ENCODE measurements at regions not wholly inside any gene's neighbourhood (a gene's known extent, or its start where the extent isn't known, plus 50 kb on each side); places are given as distances from the start of the nearest gene placed in this dataset.

DNA sequence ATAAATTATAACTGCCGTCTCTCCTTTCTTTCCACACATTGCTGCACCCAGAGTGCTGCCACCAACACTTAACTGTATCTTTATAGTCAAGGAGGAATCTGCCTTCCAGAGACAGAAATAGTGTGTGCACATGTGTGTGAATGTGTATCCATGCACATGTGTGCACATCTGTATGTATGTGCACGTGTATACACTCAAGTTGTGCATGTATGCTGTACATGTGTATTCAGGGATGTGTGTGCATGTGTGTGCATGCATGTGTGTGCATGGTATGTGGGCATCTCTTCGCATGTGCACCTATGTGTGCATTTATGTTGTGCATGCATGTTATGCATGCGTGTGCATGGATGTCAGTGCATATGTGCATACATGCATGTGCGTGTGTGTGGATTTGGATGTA, 253.3 kb downstream of the KLF6 start:
- ATAC-seq (ENCODE audit: low read depth in 2 of 2) (no peak), DNase-seq (no peak)
- Mint-ChIP-seq H3K27me3 (no peaks in the 10 kb centered on the region), H3K27ac (peak overlapping the region in 1 of 6 donors; percentile 20), H3K4me3 (no peak overlapping the region), H3K9me3 (peaks cover 0 to 1% (median 0%) of the 10 kb centered on the region in 7 donors), H3K36me3 (no peaks in the 10 kb centered on the region), H3K4me1 (peaks cover 0 to 4% (median 0%) of the 10 kb centered on the region in 3 donors)

DNA sequence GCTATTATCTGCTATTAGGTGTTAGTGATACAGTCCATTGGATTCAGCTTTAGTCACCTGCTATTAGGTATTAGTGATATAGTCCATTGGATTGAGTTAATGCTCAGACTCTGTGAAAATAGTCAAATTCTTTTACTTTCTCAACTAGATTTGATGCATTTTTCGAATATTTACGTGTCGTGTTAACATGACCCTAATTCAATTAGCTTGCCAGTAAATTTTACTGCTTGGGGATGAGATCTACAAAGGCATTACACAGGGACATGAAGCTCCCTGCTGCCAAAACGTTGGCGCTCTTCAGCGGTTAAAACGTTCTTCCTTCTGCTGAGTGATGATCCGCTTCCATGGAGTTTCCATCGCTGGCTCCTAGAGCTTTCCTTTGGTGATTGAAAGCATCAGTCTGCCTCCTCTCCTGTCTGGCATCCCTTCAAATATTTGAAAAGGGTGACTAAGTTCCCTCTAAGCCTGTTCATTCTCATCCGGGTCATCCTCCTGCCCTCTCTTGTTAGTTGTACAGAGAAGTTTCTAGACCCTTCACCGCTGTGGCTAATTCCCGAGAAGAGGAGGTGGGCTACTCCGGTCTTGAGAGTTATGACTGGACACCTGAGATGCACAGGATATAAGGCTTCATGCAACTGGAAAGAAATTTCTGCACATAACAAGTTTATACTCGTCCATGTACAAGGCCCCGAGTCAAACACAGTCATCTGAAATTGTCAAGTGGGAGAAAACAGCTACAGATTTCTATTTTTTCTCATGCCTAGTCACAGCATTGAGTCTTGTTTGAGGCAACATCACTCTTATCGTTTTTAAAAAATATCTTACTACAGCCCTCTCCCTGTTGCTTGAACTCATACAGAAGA, 254.0 kb downstream of the KLF6 start:
- H3K27ac Mint-ChIP-seq: peak overlapping the region in 1 of 6 donors; percentile 52
- peaks cover 0 to 4% (median 0%) of the 10 kb centered on the region in 3 donors for H3K4me1 Mint-ChIP-seq
- peaks cover 0 to 1% (median 0%) of the 10 kb centered on the region in 7 donors for H3K9me3 Mint-ChIP-seq

DNA sequence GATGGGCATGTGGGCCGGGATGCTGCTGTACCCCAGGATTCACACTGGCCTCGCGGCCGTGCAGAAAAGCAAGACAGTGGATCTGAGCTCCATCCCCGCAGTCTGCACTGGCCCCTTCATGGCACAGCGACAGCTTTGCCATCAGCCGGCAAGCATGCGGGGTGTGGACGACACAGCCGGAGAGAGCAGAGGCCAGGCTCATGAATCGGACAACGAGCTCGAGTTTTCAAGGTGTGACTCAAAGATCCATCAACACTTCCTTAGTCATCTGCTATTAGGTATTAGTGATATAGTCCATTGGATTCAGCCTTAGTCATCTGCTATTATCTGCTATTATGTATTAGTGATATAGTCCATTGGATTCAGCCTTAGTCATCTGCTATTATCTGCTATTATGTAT, 254.7 kb downstream of the KLF6 start:
- Mint-ChIP-seq H3K9me3 (peaks cover 0 to 1% (median 0%) of the 10 kb centered on the region in 7 donors), H3K36me3 (no peaks in the 10 kb centered on the region), H3K27me3 (no peaks in the 10 kb centered on the region), H3K4me1 (peaks cover 0 to 4% (median 0%) of the 10 kb centered on the region in 3 donors), H3K4me3 (no peak overlapping the region), H3K27ac (peak overlapping the region in 1 of 6 donors; percentile 32)
- no peak for DNase-seq
- no peak for ATAC-seq (ENCODE audit: low read depth in 2 of 2)

More for the DNA sequence above, 254.0 kb downstream of the KLF6 start:
- H3K36me3 Mint-ChIP-seq: no peaks in the 10 kb centered on the region
- no peak for DNase-seq
- H3K4me3 Mint-ChIP-seq: no peak overlapping the region
- no peaks in the 10 kb centered on the region for H3K27me3 Mint-ChIP-seq
- no peak for ATAC-seq (ENCODE audit: low read depth in 2 of 2)

DNA sequence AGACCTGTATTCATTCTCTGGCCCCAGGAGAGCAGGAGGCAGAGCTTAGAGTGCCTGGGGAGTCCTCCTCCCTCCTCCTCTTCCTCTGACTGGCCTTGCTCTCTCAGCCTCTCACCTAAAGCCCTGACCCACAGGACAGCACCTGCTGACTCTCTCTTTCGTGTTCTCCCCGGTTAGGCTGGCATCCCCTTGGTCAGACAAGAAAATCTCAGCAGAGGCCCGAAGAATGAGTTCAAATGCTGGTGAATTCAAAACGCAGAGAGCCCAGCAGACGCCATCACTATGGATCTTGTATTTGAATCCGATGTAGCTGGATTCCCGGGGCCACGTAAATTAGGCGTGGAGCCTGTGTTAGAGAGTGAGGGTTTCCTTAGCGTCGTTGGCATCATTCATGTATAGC, 255.3 kb downstream of the KLF6 start:
- H3K4me1 Mint-ChIP-seq: peaks cover 0 to 4% (median 0%) of the 10 kb centered on the region in 3 donors
- ATAC-seq (ENCODE audit: low read depth in 2 of 2) (no peak), DNase-seq (no peak)
- H3K4me3 Mint-ChIP-seq: no peak overlapping the region
- no peaks in the 10 kb centered on the region for H3K36me3 Mint-ChIP-seq
- H3K27ac Mint-ChIP-seq: peak overlapping the region in 2 of 6 donors; percentile 40 to 61
- H3K27me3 Mint-ChIP-seq: peaks cover 0 to 2% (median 0%) of the 10 kb centered on the region in 3 donors
- peaks cover 0 to 1% (median 0%) of the 10 kb centered on the region in 7 donors for H3K9me3 Mint-ChIP-seq

DNA sequence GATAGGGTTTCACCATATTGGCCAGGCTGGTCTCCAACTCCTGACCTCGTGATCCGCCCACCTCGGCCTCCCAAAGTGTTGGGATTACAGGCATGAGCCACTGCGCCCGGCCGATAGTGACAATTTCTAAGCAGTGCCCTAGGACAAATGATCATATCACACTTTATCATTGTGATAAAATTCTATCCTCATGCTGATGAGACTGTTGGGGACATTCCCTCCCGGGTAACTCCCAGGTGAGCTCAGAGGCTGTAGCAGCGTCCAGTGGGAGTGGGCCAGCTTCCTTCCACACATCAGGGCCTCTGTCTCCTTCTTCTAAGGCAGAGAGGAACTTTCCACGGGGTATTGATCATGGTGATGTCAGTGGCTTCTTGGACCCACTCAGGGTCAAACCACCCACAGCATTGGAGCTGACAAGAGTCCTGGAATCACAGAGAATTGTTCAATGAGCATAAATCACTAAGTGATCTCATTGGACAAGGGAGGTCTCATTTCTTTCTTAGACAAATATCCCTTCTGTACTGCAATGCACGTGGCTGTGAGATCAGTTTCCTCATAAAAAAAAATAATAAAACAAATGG, 256.1 kb downstream of the KLF6 start:
- H3K27me3 Mint-ChIP-seq: peaks cover 0 to 6% (median 0%) of the 10 kb centered on the region in 3 donors
- DNase-seq: no peak
- ATAC-seq (ENCODE audit: low read depth in 2 of 2): no peak
- peaks cover 0 to 1% (median 0%) of the 10 kb centered on the region in 7 donors for H3K9me3 Mint-ChIP-seq
- no peak overlapping the region for H3K4me3 Mint-ChIP-seq
- H3K4me1 Mint-ChIP-seq: peaks cover 0 to 3% (median 0%) of the 10 kb centered on the region in 3 donors
- no peaks in the 10 kb centered on the region for H3K36me3 Mint-ChIP-seq
- H3K27ac Mint-ChIP-seq: no peak overlapping the region

DNA sequence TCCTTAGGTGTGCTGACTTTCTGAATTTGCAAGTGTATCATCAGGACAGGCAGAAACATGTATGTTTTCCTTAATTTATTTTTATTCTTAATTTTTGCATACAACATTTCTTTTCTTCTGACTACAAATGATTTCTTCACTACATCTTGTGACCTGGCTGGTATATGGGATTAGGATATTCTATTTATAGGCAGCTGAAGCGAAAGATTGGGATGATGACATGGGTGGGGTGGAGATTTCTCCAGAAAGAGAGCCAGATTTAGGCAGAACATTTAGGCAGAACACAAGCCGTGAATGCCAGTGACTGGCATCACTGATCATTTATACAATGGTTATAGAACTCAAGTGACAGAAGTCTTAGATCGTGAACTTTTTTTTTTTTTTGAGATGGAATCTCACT, 256.7 kb downstream of the KLF6 start:
- H3K9me3 Mint-ChIP-seq: peaks cover 0 to 1% (median 0%) of the 10 kb centered on the region in 7 donors
- DNase-seq (no peak), ATAC-seq (ENCODE audit: low read depth in 2 of 2) (no peak)
- no peak overlapping the region for H3K4me3 Mint-ChIP-seq
- H3K27me3 Mint-ChIP-seq: peaks cover 0 to 6% (median 0%) of the 10 kb centered on the region in 3 donors
- no peaks in the 10 kb centered on the region for H3K4me1 Mint-ChIP-seq
- no peaks in the 10 kb centered on the region for H3K36me3 Mint-ChIP-seq
- H3K27ac Mint-ChIP-seq: peak overlapping the region in 1 of 6 donors; percentile 12

DNA sequence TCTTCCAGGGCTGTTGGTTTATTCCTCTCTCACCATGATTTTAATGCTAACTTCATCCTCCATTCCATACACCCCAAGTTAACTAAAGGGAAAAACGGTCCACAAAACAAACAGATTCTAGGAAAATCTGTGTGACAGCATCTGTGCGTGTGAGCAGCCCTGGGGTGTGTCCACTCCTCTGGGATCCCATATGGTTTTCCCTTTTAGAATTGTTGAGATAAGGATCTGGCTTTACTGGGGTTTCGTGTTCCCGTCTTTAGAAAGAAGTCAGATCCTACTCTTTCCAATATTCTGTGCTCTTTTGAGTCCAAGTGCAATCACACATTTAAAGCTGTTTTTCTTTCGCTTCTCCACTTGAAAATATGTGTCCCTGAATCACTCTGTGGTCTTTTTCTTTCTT, 257.1 kb downstream of the KLF6 start:
- H3K4me1 Mint-ChIP-seq: no peaks in the 10 kb centered on the region
- H3K4me3 Mint-ChIP-seq: no peak overlapping the region
- no peaks in the 10 kb centered on the region for H3K36me3 Mint-ChIP-seq
- peaks cover 0 to 1% (median 0%) of the 10 kb centered on the region in 7 donors for H3K9me3 Mint-ChIP-seq
- H3K27me3 Mint-ChIP-seq: peaks cover 0 to 6% (median 0%) of the 10 kb centered on the region in 3 donors
- DNase-seq (no peak), ATAC-seq (ENCODE audit: low read depth in 2 of 2) (no peak)
- no peak overlapping the region for H3K27ac Mint-ChIP-seq

DNA sequence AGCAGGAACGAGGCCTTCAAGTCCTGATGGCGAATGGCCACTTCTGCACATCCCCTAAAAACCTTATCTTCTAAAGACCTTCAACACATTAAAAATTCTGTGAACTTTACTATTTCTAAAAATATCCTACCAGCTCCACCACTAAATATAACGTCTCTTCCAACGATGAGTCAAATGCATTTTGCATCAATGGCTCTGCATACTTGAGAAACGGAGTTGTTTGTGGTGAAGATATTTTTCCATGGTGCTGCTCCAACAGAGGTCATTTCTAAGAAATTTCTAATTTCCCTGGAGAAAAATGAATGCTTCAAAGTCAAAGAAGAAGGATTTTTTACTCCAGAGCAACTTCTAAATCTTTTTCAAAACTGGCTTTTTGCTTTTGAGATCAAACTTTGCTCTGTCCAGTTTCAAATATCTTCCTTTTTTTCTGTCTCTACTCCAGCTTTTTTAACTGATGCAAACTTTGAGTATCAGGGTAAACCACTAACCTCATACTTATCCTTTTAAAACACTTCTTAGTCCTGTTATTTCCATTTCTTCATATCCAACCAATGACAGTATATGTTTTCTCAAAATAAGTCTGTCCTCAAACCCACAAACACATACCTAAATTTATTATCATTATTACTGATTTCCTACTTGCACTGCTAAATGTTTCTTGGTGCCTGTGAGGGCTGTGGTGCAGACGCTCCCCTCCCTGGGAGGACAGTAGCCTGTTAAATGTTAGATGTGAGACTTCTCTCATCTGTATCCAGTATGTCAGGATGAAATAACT, 258.1 kb downstream of the KLF6 start:
- no peaks in the 10 kb centered on the region for H3K4me1 Mint-ChIP-seq
- no peak for ATAC-seq (ENCODE audit: low read depth in 2 of 2)
- no peaks in the 10 kb centered on the region for H3K9me3 Mint-ChIP-seq
- no peak for DNase-seq
- no peaks in the 10 kb centered on the region for H3K36me3 Mint-ChIP-seq
- H3K27me3 Mint-ChIP-seq: peaks cover 0 to 6% (median 0%) of the 10 kb centered on the region in 3 donors
- H3K4me3 Mint-ChIP-seq: peak overlapping the region in 1 of 8 donors; percentile 1
- H3K27ac Mint-ChIP-seq: no peak overlapping the region

DNA sequence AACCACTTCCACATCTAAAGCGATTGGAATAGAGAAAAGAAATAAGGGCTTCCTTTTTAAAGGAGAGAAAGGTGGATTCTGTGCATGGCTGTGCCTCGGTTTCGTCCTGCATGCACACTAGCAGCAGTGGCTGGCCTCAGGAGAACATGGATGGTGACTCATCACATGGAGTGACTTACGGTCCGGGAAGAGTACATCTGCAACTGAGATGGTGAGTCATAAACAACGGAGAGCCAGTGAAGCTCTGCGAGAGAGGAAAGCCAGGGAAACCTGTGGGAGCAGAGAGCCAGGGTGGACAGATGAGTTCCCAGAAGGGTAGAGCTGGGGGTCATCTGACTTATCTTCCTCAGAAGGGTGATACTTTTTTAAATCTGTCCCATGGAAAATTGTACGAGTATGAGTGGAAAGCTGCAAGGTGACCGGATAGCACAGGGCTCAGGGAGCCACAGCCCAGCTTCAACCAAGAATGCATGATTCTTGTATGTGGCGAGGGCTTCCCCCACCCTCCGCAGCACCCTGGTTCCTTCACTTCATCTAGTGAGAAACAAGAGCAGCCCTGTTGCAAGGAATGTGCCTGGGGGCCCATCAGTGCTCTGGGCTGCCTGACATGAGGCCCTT, 259.1 kb downstream of the KLF6 start:
- peaks cover 0 to 6% (median 0%) of the 10 kb centered on the region in 3 donors for H3K27me3 Mint-ChIP-seq
- no peaks in the 10 kb centered on the region for H3K36me3 Mint-ChIP-seq
- H3K9me3 Mint-ChIP-seq: no peaks in the 10 kb centered on the region
- no peak for DNase-seq
- no peak for ATAC-seq (ENCODE audit: low read depth in 2 of 2)
- H3K4me3 Mint-ChIP-seq: no peak overlapping the region
- no peaks in the 10 kb centered on the region for H3K4me1 Mint-ChIP-seq
- H3K27ac Mint-ChIP-seq: peak overlapping the region in 2 of 6 donors; percentile 52 to 70

DNA sequence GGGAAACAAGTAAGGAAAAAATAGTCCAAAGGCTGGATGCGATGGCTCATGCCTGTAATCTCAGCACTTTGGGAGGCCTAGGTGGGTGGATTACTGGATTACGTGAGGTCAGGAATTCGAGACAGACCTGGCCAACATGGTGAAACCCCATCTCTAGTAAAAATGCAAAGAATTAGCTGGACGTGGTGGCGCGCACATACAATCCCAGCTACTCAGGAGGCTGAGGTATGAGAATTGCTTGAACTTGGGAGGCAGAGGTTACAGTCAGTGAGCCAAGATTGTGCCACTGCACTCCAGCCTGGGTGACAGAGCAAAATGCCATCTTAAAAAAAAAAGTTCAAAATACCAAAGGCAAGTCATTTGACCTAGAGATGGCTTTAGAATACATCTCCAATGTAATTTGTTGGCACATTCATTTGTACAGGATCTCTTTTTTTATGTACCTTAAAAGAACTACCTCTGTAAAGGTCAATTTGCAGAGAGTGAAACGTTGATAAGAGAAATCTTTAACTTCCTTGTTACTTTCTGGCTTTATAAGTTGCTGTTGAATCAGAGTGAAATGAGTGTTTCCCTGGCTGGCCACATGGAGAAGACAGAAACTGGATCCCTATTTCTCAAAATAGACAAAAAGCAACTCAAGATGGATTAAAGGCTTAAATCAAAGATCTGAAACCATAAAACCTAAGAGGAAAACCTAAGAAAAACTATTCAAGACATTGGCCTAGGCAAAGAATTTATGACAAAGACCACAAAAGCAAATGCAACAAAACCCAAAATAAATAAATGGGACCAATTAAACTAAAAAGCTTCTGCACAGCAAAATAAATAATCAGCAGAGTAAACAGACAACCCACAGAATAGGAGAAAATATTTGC, 260.7 kb downstream of the KLF6 start:
- Mint-ChIP-seq H3K27ac (peak overlapping the region in 2 of 6 donors; percentile 1 to 31), H3K9me3 (peaks cover 0 to under 1% (median 0%) of the 10 kb centered on the region in 7 donors), H3K4me1 (peaks cover 0 to 1% (median 0%) of the 10 kb centered on the region in 3 donors), H3K4me3 (no peak overlapping the region), H3K27me3 (peaks cover 0 to 6% (median 0%) of the 10 kb centered on the region in 3 donors), H3K36me3 (peaks cover 0 to 1% of the 10 kb centered on the region in 2 donors)
- DNase-seq (no peak), ATAC-seq (ENCODE audit: low read depth in 2 of 2) (no peak)

DNA sequence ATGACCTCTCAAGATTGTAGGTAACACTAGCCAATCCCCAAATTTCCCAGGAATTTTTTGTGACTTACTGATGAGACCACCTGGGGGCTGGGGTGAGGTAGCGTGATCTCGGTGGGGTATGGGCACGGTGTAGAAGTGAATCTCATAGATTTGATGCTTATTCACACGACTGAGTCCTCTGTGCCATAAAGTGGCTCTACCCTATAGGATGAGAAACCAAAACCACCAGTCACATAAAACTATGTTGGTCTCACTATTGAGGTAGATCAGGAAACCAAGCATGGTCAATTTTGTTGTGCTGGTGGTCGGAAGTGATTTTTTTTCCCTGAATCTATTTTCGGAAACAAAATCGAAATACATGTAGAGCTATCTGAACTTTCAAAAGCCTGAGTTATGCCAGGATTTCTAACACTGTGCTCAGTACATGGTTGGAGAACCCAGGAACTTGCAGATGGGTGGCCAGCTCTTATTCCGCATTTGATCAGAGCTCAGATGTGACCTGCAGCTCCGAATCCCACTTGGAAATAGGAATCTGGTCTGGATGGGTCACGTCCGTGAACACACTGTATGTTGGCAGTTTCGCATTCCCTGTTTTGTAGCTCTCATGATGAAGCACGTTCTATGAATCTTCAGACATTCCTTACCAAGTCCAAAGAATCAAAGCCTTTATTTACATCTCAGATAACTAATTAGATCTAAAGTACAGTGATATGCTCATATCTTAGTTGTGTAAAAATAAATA, 261.5 kb downstream of the KLF6 start:
- H3K36me3 Mint-ChIP-seq: peaks cover 0 to 7% of the 10 kb centered on the region in 2 donors
- DNase-seq (no peak), ATAC-seq (ENCODE audit: low read depth in 2 of 2) (no peak)
- no peak overlapping the region for H3K4me3 Mint-ChIP-seq
- peaks cover 0 to 5% (median 0%) of the 10 kb centered on the region in 3 donors for H3K4me1 Mint-ChIP-seq
- H3K27ac Mint-ChIP-seq: no peak overlapping the region
- H3K27me3 Mint-ChIP-seq: peaks cover 0 to 6% (median 3%) of the 10 kb centered on the region in 3 donors
- H3K9me3 Mint-ChIP-seq: peaks cover 0 to 5% (median 2%) of the 10 kb centered on the region in 7 donors

DNA sequence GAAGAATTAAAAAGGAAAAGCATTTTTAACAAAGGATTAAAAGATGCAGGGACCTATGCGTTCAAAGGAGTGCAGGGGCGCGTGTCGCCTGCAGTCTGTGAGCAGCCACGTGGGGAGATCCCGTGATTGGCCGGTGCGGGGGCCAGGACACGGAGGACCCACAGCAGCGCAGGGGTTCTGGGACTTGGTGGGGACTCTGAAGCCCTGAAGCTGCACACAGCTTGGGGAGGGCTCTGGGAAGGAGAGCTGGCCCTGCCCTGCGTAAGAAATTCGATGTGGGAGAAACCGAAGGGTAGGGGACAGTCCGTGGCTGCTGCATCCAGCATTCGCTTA, 268.1 kb downstream of the KLF6 start:
- peaks cover 0 to 7% of the 10 kb centered on the region in 2 donors for H3K36me3 Mint-ChIP-seq
- peaks cover 3 to 5% (median 4%) of the 10 kb centered on the region in 3 donors for H3K27me3 Mint-ChIP-seq
- H3K4me1 Mint-ChIP-seq: peaks cover 1 to 5% (median 5%) of the 10 kb centered on the region in 3 donors
- no peak overlapping the region for H3K27ac Mint-ChIP-seq
- DNase-seq (no peak), ATAC-seq (ENCODE audit: low read depth in 2 of 2) (no peak)
- no peak overlapping the region for H3K4me3 Mint-ChIP-seq
- H3K9me3 Mint-ChIP-seq: peaks cover 3 to 13% (median 8%) of the 10 kb centered on the region in 7 donors
